ENCODE measurements at regions not wholly inside any gene's neighbourhood (a gene's known extent, or its start where the extent isn't known, plus 50 kb on each side); places are given as distances from the start of the nearest gene placed in this dataset.

DNA sequence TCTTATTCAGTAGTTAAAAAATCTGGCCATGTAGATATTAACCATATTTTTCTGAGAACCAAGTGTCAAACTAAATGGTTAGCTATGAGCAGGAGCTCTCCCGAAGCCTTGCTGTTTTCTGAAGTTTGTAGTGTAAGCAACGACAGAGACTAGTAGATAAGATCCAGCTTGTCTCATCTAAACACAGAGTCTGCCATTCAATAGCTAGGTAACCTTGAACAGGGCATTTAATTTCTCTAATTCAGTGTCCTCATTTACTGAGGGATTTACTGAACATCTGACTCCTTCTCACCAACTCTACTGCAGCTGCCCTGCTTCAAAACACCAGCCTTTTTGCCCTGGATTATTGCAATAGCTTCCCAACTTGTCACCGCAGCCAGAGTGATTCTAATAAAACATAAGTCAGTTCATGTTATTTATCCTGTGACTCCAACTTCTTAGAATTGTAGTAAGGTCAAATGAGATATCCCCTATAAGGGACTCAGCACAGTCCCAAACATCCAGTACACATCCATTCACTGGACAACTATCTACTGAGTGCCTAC is 337.0 kb downstream of the PLK2 start:
- no peak overlapping the region for H3K4me3 ChIP-seq (ENCODE audit: low read depth, low read length)
- TF ChIP-seq, protein P1, sequence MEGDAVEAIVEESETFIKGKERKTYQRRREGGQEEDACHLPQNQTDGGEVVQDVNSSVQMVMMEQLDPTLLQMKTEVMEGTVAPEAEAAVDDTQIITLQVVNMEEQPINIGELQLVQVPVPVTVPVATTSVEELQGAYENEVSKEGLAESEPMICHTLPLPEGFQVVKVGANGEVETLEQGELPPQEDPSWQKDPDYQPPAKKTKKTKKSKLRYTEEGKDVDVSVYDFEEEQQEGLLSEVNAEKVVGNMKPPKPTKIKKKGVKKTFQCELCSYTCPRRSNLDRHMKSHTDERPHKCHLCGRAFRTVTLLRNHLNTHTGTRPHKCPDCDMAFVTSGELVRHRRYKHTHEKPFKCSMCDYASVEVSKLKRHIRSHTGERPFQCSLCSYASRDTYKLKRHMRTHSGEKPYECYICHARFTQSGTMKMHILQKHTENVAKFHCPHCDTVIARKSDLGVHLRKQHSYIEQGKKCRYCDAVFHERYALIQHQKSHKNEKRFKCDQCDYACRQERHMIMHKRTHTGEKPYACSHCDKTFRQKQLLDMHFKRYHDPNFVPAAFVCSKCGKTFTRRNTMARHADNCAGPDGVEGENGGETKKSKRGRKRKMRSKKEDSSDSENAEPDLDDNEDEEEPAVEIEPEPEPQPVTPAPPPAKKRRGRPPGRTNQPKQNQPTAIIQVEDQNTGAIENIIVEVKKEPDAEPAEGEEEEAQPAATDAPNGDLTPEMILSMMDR (IDR thresholded peaks at IDR 0.05; ENCODE audit: low read depth, low read length) = no peak

DNA sequence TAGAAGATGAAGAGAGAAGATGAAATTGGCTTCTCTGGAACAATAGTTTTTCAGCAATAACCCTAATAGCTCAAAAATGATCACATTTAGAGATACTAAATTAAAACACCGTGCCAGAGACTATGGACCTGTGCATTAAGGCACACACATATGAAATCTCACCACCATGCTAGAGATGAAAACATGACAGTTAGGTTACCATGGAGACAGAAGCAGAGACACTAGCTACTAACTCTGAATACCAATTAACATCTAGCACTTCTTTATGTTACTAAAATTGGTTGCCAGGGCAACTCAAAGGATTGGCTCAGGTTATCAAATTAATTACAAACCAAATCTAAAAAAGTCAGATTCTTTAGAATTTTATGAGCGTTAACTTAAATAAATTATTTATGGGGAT is 337.7 kb downstream of the PLK2 start:
- TF ChIP-seq, protein P1 (IDR thresholded peaks at IDR 0.05; ENCODE audit: low read depth, low read length) = no peak
- no peak overlapping the region for H3K4me3 ChIP-seq (ENCODE audit: low read depth, low read length)

DNA sequence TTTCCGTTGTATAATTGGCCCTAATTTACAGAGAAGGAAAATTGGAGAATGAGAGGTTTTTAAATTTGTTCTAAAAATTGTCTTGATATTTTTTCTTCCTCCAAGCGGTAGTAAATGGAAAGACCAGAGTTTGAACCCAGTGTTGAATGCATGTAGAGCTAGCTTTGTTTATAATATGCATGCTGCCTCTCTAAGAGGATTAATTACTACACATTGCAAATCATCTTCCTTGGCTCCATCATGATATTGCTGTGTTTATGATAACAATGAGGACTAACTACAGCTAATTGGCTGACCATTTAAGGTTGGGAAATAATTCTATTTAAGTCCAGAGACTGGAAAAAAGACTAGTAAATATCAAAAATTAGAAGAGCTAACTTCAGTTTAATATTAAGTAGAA is 338.5 kb downstream of the PLK2 start:
- TF ChIP-seq, protein P1 (IDR thresholded peaks at IDR 0.05; ENCODE audit: low read depth, low read length) = no peak

DNA sequence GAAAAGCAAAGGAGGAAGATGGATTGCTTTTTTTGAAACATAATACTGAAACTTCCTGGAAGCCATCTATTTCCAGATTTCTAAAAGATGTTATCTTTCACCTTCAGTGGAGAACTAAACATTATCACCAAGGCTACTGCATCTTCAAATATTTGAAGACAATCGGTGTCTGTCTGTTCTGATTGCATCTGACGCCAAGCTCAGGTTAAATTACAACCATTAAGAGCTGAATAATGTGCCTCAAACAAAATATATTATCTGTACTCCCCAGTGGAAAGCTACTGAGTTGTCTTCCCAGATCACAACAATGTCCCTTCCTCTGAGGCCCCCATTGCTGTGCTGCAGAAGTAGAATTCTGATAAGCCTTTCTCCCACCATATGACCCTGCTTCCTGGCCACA is 342.3 kb downstream of the PLK2 start:
- TF ChIP-seq, protein P1 (IDR thresholded peaks at IDR 0.05; ENCODE audit: low read depth, low read length) = no peak
- no peak overlapping the region for H3K4me3 ChIP-seq (ENCODE audit: low read depth, low read length)

More for the DNA sequence above, 338.5 kb downstream of the PLK2 start:
- no peak overlapping the region for H3K4me3 ChIP-seq (ENCODE audit: low read depth, low read length)

DNA sequence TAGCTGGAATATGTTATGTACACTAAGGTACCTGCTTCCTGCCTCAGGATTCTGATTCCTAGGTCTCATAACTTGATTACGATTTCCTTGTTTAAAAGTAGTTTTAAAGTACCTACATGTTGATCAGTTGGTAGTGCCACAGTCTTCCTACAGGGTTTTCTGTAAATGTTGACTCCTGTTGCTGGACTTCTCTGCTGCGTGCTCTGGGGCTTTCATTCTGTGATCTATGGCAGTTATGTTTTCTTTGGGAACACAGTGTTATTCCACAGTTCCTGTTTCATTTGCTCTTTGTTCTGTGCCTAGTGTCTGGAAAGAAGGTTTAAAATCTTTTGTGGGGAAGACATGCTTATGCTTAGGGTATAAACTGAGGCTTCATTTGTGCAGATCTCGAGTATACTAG is 343.5 kb downstream of the PLK2 start:
- TF ChIP-seq, protein P1 (IDR thresholded peaks at IDR 0.05; ENCODE audit: low read depth, low read length) = no peak
- no peak overlapping the region for H3K4me3 ChIP-seq (ENCODE audit: low read depth, low read length)

DNA sequence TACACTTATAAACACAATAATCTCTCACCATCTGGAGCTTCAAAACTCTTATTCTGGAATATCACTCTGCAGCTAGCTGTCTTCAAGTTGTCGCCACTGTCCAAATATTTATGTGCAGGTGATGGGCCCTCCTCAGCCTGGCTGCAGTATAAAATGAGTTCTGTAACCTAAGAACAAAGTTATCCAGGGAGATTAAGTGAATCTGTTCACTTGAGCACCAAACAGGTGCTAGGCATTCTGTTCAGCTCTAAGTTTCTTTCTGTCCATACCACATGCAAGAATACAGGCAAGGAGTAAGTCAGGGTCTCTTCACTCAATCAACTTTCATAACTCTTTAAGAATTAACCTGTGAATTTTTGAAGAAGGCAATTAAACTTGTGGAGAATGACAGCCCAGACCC is 344.1 kb downstream of the PLK2 start:
- TF ChIP-seq, protein P1 (IDR thresholded peaks at IDR 0.05; ENCODE audit: low read depth, low read length) = no peak
- no peak overlapping the region for H3K4me3 ChIP-seq (ENCODE audit: low read depth, low read length)

DNA sequence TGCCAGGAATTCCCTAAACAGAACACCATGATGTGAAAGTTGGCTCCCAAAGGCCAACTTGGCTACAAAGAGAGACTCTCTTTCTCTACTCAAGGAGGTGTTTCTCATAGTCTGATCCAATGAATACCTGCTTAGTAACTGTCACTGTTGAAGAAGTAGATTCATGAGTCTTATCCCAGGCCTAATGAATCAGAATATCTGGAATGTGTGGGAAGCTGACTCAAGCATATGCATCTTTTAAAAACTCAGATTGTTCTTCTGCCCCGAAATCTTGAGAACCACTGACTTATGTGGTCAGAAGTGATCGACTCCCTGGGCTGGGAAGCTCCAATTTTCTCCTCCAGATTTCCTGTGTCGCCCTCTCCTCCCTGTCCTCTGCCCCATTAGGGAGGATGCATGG is 345.6 kb downstream of the PLK2 start:
- TF ChIP-seq, protein P1 (IDR thresholded peaks at IDR 0.05; ENCODE audit: low read depth, low read length) = no peak
- no peak overlapping the region for H3K4me3 ChIP-seq (ENCODE audit: low read depth, low read length)
